GM23338 (cell line): ENCODE measurements at regions not wholly inside any gene's neighbourhood (a gene's known extent, or its start where the extent isn't known, plus 50 kb on each side); places are given as distances from the start of the nearest gene placed in this dataset.

ENCODE experiments used
- ATAC-seq: fragments of 200-7000 bp; cut with Tn5 transposase; 3 replicates; pipeline ENCODE4 v1.9.1; 2020
- DNase-seq: peaks from one replicate; pipeline ENCODE4 v3.0.0-alpha.2; 2015; ENCODE audit warnings: low spot score
- H2AFZ ChIP-seq: fragments of 200-600 bp; sonication (generic); 2 replicates; pipeline ENCODE4 v1.8.0; 2016; ENCODE audit warnings: antibody characterized with exemption, mild to moderate bottlenecking, moderate library complexity
- H3F3A ChIP-seq: fragments of 200-600 bp; sonication (generic); replicated peaks from 2 replicates; pipeline ENCODE4 v1.8.0; 2017; ENCODE audit warnings: antibody characterized with exemption, mixed run types, low read depth
- H3K27ac ChIP-seq: fragments of 200-600 bp; sonication (generic); 2 replicates; pipeline ENCODE4 v1.6.1; 2016; ENCODE audit warnings: low read depth
- H3K27me3 ChIP-seq: fragments of 200-600 bp; sonication (generic); 2 replicates; pipeline ENCODE4 v1.8.0; 2016; ENCODE audit warnings: mild to moderate bottlenecking, mixed run types, moderate library complexity; ENCODE audit not compliant: insufficient read depth
- H3K36me3 ChIP-seq: fragments of 200-600 bp; sonication (generic); 2 replicates; pipeline ENCODE4 v1.8.0; 2016; ENCODE audit warnings: mild to moderate bottlenecking; ENCODE audit not compliant: insufficient read depth
- H3K4me1 ChIP-seq: fragments of 200-600 bp; sonication (generic); 2 replicates; pipeline ENCODE4 v1.8.0; 2016; ENCODE audit warnings: mild to moderate bottlenecking, moderate library complexity; ENCODE audit not compliant: insufficient read depth
- H3K4me2 ChIP-seq: fragments of 200-600 bp; sonication (generic); 2 replicates; pipeline ENCODE4 v1.7.1; 2017; ENCODE audit warnings: mixed run types
- H3K4me3 ChIP-seq: fragments of 200-600 bp; sonication (generic); 2 replicates; pipeline ENCODE4 v1.6.1; 2016; ENCODE audit warnings: mixed run types
- H3K79me2 ChIP-seq: fragments of 200-600 bp; sonication (generic); replicated peaks from 2 replicates; pipeline ENCODE4 v1.8.0; 2017; ENCODE audit warnings: mild to moderate bottlenecking; ENCODE audit not compliant: insufficient read depth
- H3K9me2 ChIP-seq: fragments of 200-600 bp; sonication (generic); 2 replicates; pipeline ENCODE4 v1.8.0; 2017; ENCODE audit not compliant: insufficient read depth
- H4K20me1 ChIP-seq: fragments of 200-600 bp; sonication (generic); replicated peaks from 2 replicates; pipeline ENCODE4 v1.8.0; 2017; ENCODE audit warnings: mild to moderate bottlenecking; ENCODE audit not compliant: insufficient read depth
- H3K27ac Mint-ChIP-seq: 2 replicates; pipeline ENCODE4 v1.8.0; 2020; ENCODE audit warnings: inconsistent platforms, mild to moderate bottlenecking, moderate library complexity, mixed read lengths
- H3K27me3 Mint-ChIP-seq: 3 replicates; pipeline ENCODE4 v1.8.0; 2022; ENCODE audit warnings: low read depth, mild to moderate bottlenecking, moderate library complexity, mixed read lengths, inconsistent platforms; ENCODE audit not compliant: insufficient read depth, poor library complexity
- H3K36me3 Mint-ChIP-seq: 3 replicates; pipeline ENCODE4 v1.8.0; 2021; ENCODE audit warnings: low read depth, mild to moderate bottlenecking, inconsistent platforms, moderate library complexity, mixed read lengths
- H3K4me1 Mint-ChIP-seq: 3 replicates; pipeline ENCODE4 v1.8.0; 2020; ENCODE audit warnings: mild to moderate bottlenecking, inconsistent platforms, mixed read lengths
- H3K4me3 Mint-ChIP-seq: 3 replicates; pipeline ENCODE4 v1.8.0; 2021; ENCODE audit warnings: moderate library complexity, mild to moderate bottlenecking, inconsistent platforms, mixed read lengths
- H3K9me3 Mint-ChIP-seq: 3 replicates; pipeline ENCODE4 v1.8.0; 2020; ENCODE audit warnings: moderate library complexity, mild to moderate bottlenecking, inconsistent platforms, mixed read lengths
- CREB1 ChIP-seq: fragments of 250-450 bp; sonication (Bioruptor Pico); IDR thresholded peaks from 2 replicates; pipeline ENCODE4 v1.5.0; 2020; ENCODE audit warnings: low read depth, mild to moderate bottlenecking, moderate library complexity
- CTCF ChIP-seq, 2 experiments: fragments of 200-600 bp in 1 of 2; sonication (generic) in 1 of 2; conservative IDR thresholded peaks; 2 replicates each; pipeline versions ENCODE4 v1.5.1 to v1.6.1; 2016 to 2017; ENCODE audit warnings: antibody characterized with exemption in 2 of 2, low read depth in 2 of 2, mild to moderate bottlenecking in 2 of 2, moderate library complexity in 1 of 2
- ETS1 ChIP-seq: IDR thresholded peaks from 2 replicates; pipeline ENCODE4 v1.6.1; 2016; ENCODE audit warnings: antibody characterized with exemption
- EZH2 ChIP-seq: fragments of 200-600 bp; sonication (generic); IDR thresholded peaks from one replicate; pipeline ENCODE4 v1.8.0; 2017; ENCODE audit warnings: antibody characterized with exemption, mild to moderate bottlenecking, low read depth; ENCODE audit not compliant: unreplicated experiment
- EZH2phosphoT487 ChIP-seq: fragments of 200-600 bp; sonication (generic); IDR thresholded peaks from one replicate; pipeline ENCODE4 v1.8.1; 2018; ENCODE audit warnings: antibody characterized with exemption; ENCODE audit not compliant: unreplicated experiment
- JUNB ChIP-seq: IDR thresholded peaks from one replicate; pipeline ENCODE4 v1.6.1; 2016; ENCODE audit warnings: antibody characterized with exemption; ENCODE audit not compliant: unreplicated experiment
- NANOG ChIP-seq: IDR thresholded peaks from 2 replicates; pipeline ENCODE4 v1.6.1; 2016; ENCODE audit warnings: antibody characterized with exemption, borderline replicate concordance
- POLR2AphosphoS5 ChIP-seq: IDR thresholded peaks from 2 replicates; pipeline ENCODE4 v1.6.1; 2016; ENCODE audit warnings: antibody characterized with exemption, low read depth
- REST ChIP-seq: IDR thresholded peaks from one replicate; pipeline ENCODE4 v1.6.1; 2018; ENCODE audit warnings: antibody characterized with exemption; ENCODE audit not compliant: unreplicated experiment
- STAT1 ChIP-seq: IDR thresholded peaks from one replicate; pipeline ENCODE4 v1.6.1; 2016; ENCODE audit warnings: antibody characterized with exemption; ENCODE audit not compliant: unreplicated experiment
- ZNF114 ChIP-seq: fragments of 250-450 bp; sonication (Bioruptor Pico); IDR thresholded peaks from 2 replicates; pipeline ENCODE4 v1.5.0; 2020; ENCODE audit warnings: mild to moderate bottlenecking, moderate library complexity
- ZNF331 ChIP-seq: fragments of 250-450 bp; sonication (Bioruptor Pico); IDR thresholded peaks from 2 replicates; pipeline ENCODE4 v1.5.0; 2020; ENCODE audit warnings: low read depth, mild to moderate bottlenecking, moderate library complexity
- ZNF462 ChIP-seq: fragments of 250-450 bp; sonication (Bioruptor Pico); IDR thresholded peaks from 2 replicates; pipeline ENCODE4 v1.5.0; 2020; ENCODE audit warnings: mild to moderate bottlenecking, moderate library complexity

- no peak overlapping the region for H3K4me3 ChIP-seq
- no peaks in the 10 kb centered on the region for H3K36me3 Mint-ChIP-seq
- H3K9me2 ChIP-seq: 0 out of 2 replicates have a peak, but pooled peaks cover 5% of the 10 kb centered on the region
- no peak overlapping the region for H3K27ac Mint-ChIP-seq
- no peaks in the 10 kb centered on the region for H3K4me1 Mint-ChIP-seq
- DNase-seq (no peak), ATAC-seq (no peak)
- H3K27me3 ChIP-seq: no peaks in the 10 kb centered on the region
- no peaks in the 10 kb centered on the region for H3K79me2 ChIP-seq
- TF ChIP-seq POLR2AphosphoS5: no peak
- TF ChIP-seq ZNF331 (CRISPR knock-in tag): no peak
- no peak for TF ChIP-seq CREB1
- TF ChIP-seq REST: no peak
- no peak for TF ChIP-seq JUNB
- no peak for TF ChIP-seq STAT1
- TF ChIP-seq EZH2phosphoT487: no peak
- no peak for TF ChIP-seq ZNF462 (CRISPR knock-in tag)
- TF ChIP-seq ZNF114 (CRISPR knock-in tag): no peak
- TF ChIP-seq CTCF (conservative IDR thresholded peaks at IDR 0.05; ENCODE audit: low read depth in 2 of 2): no peak
- no peak for TF ChIP-seq NANOG
- no peak for TF ChIP-seq ETS1
- no peak for TF ChIP-seq EZH2
- no peak overlapping the region for H3K27ac ChIP-seq
- no peaks in the 10 kb centered on the region; the same call in 2 of the 3 replicates for H3K9me3 Mint-ChIP-seq
- no peaks in the 10 kb centered on the region for H3K36me3 ChIP-seq
- H4K20me1 ChIP-seq: no peaks in the 10 kb centered on the region
- no peaks in the 10 kb centered on the region for H3K27me3 Mint-ChIP-seq
- H3K4me2 ChIP-seq: no peak overlapping the region
- no peaks in the 10 kb centered on the region for H3K4me1 ChIP-seq
- H3F3A ChIP-seq: no peaks in the 10 kb centered on the region
- no peak overlapping the region for H2AFZ ChIP-seq
- no peak overlapping the region for H3K4me3 Mint-ChIP-seq
These were observed 746.4 kb downstream of the MTRR start for GRCh38 chr5:8615142-8615858.
